Kidney epithelial cell (primary cell): ENCODE measurements at regions not wholly inside any gene's neighbourhood (a gene's known extent, or its start where the extent isn't known, plus 50 kb on each side); places are given as distances from the start of the nearest gene placed in this dataset.

ENCODE experiments used
- DNase-seq: peaks from one replicate; pipeline ENCODE4 v3.0.0-alpha.2; 2010; ENCODE audit warnings: low read depth
- H3K27me3 ChIP-seq: 2 replicates; pipeline ENCODE4 v1.6.0; 2011; ENCODE audit warnings: low read length; ENCODE audit not compliant: control insufficient read depth, insufficient read depth
- H3K36me3 ChIP-seq: 2 replicates; pipeline ENCODE4 v1.5.1; 2011; ENCODE audit warnings: low read length; ENCODE audit not compliant: control insufficient read depth, insufficient read depth
- H3K4me3 ChIP-seq: 2 replicates; pipeline ENCODE4 v1.5.1; 2011; ENCODE audit warnings: low read depth, mild to moderate bottlenecking, control low read depth, low read length
- TF ChIP-seq, protein P1 (sequence below): IDR thresholded peaks from 2 replicates; pipeline ENCODE4 v1.5.1; 2011; ENCODE audit warnings: mild to moderate bottlenecking, moderate library complexity, low read length, control low read depth, inconsistent platforms; ENCODE audit not compliant: insufficient read depth, poor library complexity, severe bottlenecking

GRCh38 chr11:116648247-116649174, 124.3 kb downstream of the BUD13 start:
- Histone ChIP-seq H3K36me3 (no peaks in the 10 kb centered on the region), H3K27me3 (peaks cover 4% of the 10 kb centered on the region), H3K4me3 (no peak overlapping the region)
- DNase-seq: no peak
- TF ChIP-seq, protein P1, sequence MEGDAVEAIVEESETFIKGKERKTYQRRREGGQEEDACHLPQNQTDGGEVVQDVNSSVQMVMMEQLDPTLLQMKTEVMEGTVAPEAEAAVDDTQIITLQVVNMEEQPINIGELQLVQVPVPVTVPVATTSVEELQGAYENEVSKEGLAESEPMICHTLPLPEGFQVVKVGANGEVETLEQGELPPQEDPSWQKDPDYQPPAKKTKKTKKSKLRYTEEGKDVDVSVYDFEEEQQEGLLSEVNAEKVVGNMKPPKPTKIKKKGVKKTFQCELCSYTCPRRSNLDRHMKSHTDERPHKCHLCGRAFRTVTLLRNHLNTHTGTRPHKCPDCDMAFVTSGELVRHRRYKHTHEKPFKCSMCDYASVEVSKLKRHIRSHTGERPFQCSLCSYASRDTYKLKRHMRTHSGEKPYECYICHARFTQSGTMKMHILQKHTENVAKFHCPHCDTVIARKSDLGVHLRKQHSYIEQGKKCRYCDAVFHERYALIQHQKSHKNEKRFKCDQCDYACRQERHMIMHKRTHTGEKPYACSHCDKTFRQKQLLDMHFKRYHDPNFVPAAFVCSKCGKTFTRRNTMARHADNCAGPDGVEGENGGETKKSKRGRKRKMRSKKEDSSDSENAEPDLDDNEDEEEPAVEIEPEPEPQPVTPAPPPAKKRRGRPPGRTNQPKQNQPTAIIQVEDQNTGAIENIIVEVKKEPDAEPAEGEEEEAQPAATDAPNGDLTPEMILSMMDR: no peak

- peaks cover 4% of the 10 kb centered on the region for H3K27me3 ChIP-seq
- no peak for DNase-seq
- no peaks in the 10 kb centered on the region for H3K36me3 ChIP-seq
- TF ChIP-seq, protein P1: no peak
- H3K4me3 ChIP-seq: no peak overlapping the region
These were observed 125.3 kb downstream of the BUD13 start for GRCh38 chr11:116647305-116648080.

DNA sequence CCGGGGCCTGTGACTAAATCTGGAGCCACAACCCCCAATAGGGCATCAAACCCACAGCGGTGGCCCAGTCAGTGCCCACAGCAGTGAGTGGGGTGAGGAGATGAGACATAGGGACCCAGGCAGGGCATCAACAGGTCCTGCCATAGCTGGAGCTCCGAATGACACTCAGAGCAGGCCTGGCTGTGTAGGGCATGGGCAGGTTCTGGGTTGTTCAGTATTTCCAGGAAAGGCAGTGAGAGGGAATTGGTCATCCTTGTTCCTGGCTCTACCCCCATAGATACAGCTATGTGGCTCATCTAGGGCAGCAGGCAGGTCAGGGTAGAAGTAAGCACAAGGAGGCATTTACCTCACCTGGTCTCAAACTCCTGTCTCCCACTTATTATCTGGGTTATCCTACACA, 126.6 kb downstream of the BUD13 start:
- no peak for DNase-seq
- H3K27me3 ChIP-seq: peaks cover 4% of the 10 kb centered on the region
- no peaks in the 10 kb centered on the region for H3K36me3 ChIP-seq
- TF ChIP-seq, protein P1: no peak
- H3K4me3 ChIP-seq: no peak overlapping the region

DNA sequence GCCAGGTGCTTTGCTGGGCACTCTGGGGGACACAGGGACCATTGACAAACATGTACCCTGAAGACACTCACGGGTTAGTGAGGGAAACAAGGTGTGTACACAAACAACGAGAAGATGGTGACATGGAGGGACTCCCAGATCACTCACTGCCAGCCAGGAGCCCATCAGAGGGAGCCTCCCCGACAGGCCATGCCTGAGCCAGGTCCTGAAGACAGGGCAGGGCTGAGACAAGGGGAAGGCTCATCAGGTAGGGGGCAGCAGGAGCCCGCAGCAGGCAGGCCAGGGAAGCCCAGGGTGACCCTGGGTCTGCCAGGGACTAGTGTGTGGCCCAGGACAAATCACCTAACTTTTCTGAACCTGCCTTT, 127.9 kb downstream of the BUD13 start:
- DNase-seq: no peak
- no peaks in the 10 kb centered on the region for H3K36me3 ChIP-seq

DNA sequence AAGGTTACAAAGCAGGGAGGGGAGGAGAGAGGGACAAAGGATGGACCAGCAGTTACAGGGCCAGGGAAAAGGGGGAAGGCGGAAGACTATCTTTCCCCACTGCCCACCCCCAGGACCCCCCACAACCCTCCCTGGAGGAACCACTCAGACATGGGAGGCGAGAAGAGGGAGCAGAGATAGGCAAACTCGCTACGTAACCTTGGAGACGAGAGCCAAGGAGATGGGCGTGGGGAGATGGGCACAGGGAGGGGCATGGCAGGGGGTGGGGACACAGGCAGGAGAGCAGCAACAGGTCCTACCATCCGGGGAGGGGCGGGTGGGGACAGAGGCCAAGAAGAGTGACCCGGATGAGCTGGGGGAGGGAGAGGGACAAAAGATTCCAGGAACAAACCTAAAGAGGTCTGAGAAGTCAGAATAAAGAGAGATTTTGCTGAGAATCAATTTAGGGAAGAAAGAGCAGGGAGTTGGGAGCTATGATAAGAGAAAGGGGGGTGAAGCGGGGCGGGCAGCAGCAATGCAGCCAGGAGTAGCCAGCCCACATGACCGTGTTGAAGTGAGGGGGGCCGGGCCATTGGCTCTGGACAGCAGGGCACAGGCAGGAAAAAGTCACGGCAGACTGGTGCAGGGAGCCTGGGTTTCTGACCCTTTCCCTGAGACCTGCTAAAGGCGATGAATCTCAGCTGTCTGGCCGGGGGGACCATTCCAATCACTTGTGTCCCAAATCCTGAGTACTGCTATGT, 128.4 kb downstream of the BUD13 start:
- no peaks in the 10 kb centered on the region for H3K36me3 ChIP-seq
- TF ChIP-seq, protein P1: no peak
- peaks cover 4% of the 10 kb centered on the region for H3K27me3 ChIP-seq
- DNase-seq: no peak
- no peak overlapping the region for H3K4me3 ChIP-seq

More for the DNA sequence above, 127.9 kb downstream of the BUD13 start:
- H3K4me3 ChIP-seq: no peak overlapping the region
- H3K27me3 ChIP-seq: peaks cover 4% of the 10 kb centered on the region
- TF ChIP-seq, protein P1: no peak
